ENCODE measurements at regions not wholly inside any gene's neighbourhood (a gene's known extent, or its start where the extent isn't known, plus 50 kb on each side); places are given as distances from the start of the nearest gene placed in this dataset.
"Not testable (repeated sequence)": the region's sequence is repeated elsewhere in the genome, so short reads cannot be mapped to it uniquely, and the experiment has no call there.

- ATAC-seq; H3K36me3 Mint-ChIP-seq (ENCODE audit: low read depth); POLR2A ChIA-PET; H3K27ac Mint-ChIP-seq; DNase-seq; H3K27me3 Mint-ChIP-seq (ENCODE audit: low read depth); H3K4me3 Mint-ChIP-seq; H3K4me1 Mint-ChIP-seq (ENCODE audit: low read depth); CTCF ChIA-PET: not testable (repeated sequence)
- H3K9me3 Mint-ChIP-seq (ENCODE audit: insufficient read depth) = peaks cover 14% of the 10 kb centered on the region
Observed at GRCh38 chr5:12578803-12579202, 674.6 kb upstream of the CTNND2 start.

DNA sequence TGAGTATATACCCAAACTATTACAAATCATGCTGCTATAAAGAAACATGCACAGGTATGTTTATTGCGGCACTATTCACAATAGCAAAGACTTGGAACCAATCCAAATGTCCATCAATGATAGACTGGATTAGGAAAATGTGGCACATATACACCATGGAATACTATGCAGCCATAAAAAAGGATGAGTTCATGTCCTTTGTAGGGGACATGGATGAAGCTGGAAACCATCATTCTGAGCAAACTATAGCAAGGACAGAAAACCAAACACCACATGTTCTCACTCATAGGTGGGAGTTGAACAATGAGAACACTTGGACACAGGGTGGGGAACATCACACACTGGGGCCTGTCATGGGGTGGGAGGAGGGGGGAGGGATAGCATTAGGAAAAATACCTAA is 672.7 kb upstream of the CTNND2 start:
- DNase-seq; H3K4me1 Mint-ChIP-seq (ENCODE audit: low read depth); H3K4me3 Mint-ChIP-seq; CTCF ChIA-PET; POLR2A ChIA-PET; H3K27ac Mint-ChIP-seq; H3K36me3 Mint-ChIP-seq (ENCODE audit: low read depth); ATAC-seq; H3K27me3 Mint-ChIP-seq (ENCODE audit: low read depth): not testable (repeated sequence)
- peaks cover 16% of the 10 kb centered on the region for H3K9me3 Mint-ChIP-seq (ENCODE audit: insufficient read depth)

DNA sequence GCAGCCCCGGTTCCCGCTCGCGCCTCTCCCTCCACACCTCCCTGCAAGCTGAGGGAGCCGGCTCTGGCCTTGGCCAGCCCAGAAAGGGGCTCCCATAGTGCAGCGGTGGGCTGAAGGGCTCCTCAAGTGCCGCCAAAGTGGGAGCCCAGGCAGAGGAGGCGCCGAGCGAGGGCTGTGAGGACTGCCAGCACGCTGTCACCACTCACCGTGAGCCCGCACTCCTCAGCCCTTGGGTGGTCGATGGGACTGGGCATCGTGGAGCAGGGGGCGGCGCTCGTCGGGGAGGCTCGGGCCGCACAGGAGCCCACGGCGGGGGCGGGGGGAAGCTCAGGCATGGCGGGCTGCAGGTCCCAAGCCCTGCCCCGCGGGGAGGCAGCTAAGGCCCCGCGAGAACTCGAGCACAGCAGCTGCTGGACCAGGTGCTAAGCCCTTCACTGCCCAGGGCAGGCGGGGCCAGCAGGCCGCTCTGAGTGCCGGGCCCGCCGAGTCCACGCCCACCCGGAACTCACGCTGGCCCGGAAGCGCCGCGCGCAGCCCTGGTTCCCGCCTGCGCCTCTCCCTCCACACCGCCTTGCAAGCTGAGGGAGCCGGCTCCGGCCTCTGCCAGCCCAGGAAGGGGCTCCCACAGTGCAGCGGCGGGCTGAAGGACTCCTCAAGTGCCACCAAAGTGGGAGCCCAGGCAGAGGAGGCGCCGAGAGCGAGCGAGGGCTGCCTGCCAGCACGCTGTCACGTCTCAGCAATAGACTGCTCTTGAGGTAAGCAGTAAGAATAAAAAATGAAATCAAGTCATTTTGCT is 670.2 kb upstream of the CTNND2 start:
- ATAC-seq; CTCF ChIA-PET; H3K4me1 Mint-ChIP-seq (ENCODE audit: low read depth); H3K27me3 Mint-ChIP-seq (ENCODE audit: low read depth); DNase-seq; H3K4me3 Mint-ChIP-seq; H3K27ac Mint-ChIP-seq; H3K36me3 Mint-ChIP-seq (ENCODE audit: low read depth); POLR2A ChIA-PET: not testable (repeated sequence)
- H3K9me3 Mint-ChIP-seq (ENCODE audit: insufficient read depth) = peaks cover 13% of the 10 kb centered on the region

- H3K27me3 Mint-ChIP-seq (ENCODE audit: low read depth); H3K36me3 Mint-ChIP-seq (ENCODE audit: low read depth); CTCF ChIA-PET; H3K4me3 Mint-ChIP-seq; DNase-seq; H3K4me1 Mint-ChIP-seq (ENCODE audit: low read depth); ATAC-seq; POLR2A ChIA-PET; H3K27ac Mint-ChIP-seq: not testable (repeated sequence)
- peaks cover 13% of the 10 kb centered on the region for H3K9me3 Mint-ChIP-seq (ENCODE audit: insufficient read depth)
Observed at GRCh38 chr5:12573916-12574297, 669.7 kb upstream of the CTNND2 start.

DNA sequence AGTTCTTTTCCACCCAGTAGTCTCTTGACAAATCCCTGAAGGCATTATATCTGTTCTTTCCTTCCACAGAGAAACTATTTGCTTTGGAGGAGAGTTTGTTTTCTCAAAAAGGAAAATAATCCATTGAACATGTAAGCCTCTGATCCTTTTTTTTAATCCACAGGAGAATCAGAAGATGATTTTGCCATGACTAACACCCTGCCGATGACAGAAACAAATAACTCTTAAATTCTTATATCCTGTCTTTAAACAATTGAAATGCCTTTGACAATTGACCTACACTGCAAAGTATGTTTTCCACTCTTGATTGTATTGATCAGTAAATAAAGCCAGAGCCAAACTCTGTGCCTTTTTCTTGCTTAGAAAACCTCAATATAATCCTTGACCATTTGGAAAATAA is 666.4 kb upstream of the CTNND2 start:
- H3K4me1 Mint-ChIP-seq (ENCODE audit: low read depth) = no peaks in the 10 kb centered on the region
- H3K27ac Mint-ChIP-seq = no peak overlapping the region
- H3K36me3 Mint-ChIP-seq (ENCODE audit: low read depth) = no peaks in the 10 kb centered on the region
- H3K4me3 Mint-ChIP-seq = no peak overlapping the region
- CTCF ChIA-PET = no interaction called here
- POLR2A ChIA-PET = no interaction called here
- no peak for ATAC-seq
- H3K27me3 Mint-ChIP-seq (ENCODE audit: low read depth) = no peaks in the 10 kb centered on the region
- DNase-seq = no peak
- peaks cover 13% of the 10 kb centered on the region for H3K9me3 Mint-ChIP-seq (ENCODE audit: insufficient read depth)

GRCh38 chr5:12566441-12566840 is 662.2 kb upstream of the CTNND2 start:
- Mint-ChIP-seq H3K36me3 (ENCODE audit: low read depth) (no peaks in the 10 kb centered on the region), H3K27me3 (ENCODE audit: low read depth) (no peaks in the 10 kb centered on the region), H3K4me3 (no peak overlapping the region), H3K27ac (no peak overlapping the region), H3K9me3 (ENCODE audit: insufficient read depth) (peaks cover 9% of the 10 kb centered on the region), H3K4me1 (ENCODE audit: low read depth) (no peaks in the 10 kb centered on the region)
- ATAC-seq = no peak
- no peak for DNase-seq
- CTCF ChIA-PET = no interaction called here
- POLR2A ChIA-PET = no interaction called here

DNA sequence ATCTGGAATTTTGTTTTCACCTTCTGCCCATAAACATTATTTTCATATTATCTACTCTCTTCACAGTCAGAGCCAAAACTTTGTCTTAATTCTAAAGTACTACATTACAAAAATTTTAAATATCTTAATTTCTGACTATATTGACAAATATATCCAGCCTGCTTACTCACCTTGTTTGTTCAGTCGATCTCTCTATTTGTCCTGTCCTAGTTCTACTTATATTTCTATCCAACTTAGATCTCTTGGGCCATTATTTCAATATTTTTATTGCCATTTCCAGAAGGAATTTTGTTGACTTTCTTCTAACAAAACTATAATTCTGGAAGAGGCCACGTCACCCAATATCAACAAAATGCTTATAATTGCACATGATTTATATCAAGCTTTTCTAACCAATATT is 652.8 kb upstream of the CTNND2 start:
- POLR2A ChIA-PET = no interaction called here
- H3K27me3 Mint-ChIP-seq (ENCODE audit: low read depth) = no peaks in the 10 kb centered on the region
- H3K4me1 Mint-ChIP-seq (ENCODE audit: low read depth) = no peaks in the 10 kb centered on the region
- no peak for ATAC-seq
- H3K4me3 Mint-ChIP-seq = no peak overlapping the region
- CTCF ChIA-PET = no interaction called here
- peaks cover 8% of the 10 kb centered on the region for H3K9me3 Mint-ChIP-seq (ENCODE audit: insufficient read depth)
- H3K27ac Mint-ChIP-seq = no peak overlapping the region
- no peak for DNase-seq
- no peaks in the 10 kb centered on the region for H3K36me3 Mint-ChIP-seq (ENCODE audit: low read depth)

DNA sequence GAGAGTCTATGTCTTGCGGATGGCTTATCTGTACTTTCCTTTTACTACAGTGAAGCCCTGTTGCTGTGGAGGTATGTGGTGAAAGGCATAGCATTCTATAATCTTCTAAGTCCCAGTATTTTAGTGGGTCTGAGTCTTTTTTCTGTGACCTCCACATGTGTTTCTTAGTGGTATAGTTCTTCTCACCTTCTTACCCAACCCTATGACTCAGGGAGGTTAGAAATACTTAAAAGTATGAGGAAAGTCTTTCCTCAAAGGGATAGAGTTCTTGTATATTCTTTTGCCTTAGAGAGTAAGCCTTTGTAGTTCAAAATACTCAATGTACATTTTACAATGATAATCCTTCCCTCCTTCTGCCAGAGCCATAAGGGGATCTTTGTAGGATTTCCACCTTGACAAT is 621.9 kb upstream of the CTNND2 start:
- Mint-ChIP-seq H3K27ac (no peak overlapping the region), H3K4me1 (ENCODE audit: low read depth) (no peaks in the 10 kb centered on the region), H3K36me3 (ENCODE audit: low read depth) (no peaks in the 10 kb centered on the region), H3K4me3 (no peak overlapping the region), H3K9me3 (ENCODE audit: insufficient read depth) (peaks cover 9% of the 10 kb centered on the region), H3K27me3 (ENCODE audit: low read depth) (no peaks in the 10 kb centered on the region)
- CTCF ChIA-PET = no interaction called here
- no peak for DNase-seq
- ATAC-seq = no peak
- POLR2A ChIA-PET = no interaction called here

- POLR2A ChIA-PET = no interaction called here
- H3K27ac Mint-ChIP-seq = no peak overlapping the region
- ATAC-seq (no peak), DNase-seq (no peak)
- H3K27me3 Mint-ChIP-seq (ENCODE audit: low read depth) = no peaks in the 10 kb centered on the region
- H3K9me3 Mint-ChIP-seq (ENCODE audit: insufficient read depth) = peaks cover 4% of the 10 kb centered on the region
- CTCF ChIA-PET = no interaction called here
- no peaks in the 10 kb centered on the region for H3K4me1 Mint-ChIP-seq (ENCODE audit: low read depth)
- H3K36me3 Mint-ChIP-seq (ENCODE audit: low read depth) = no peaks in the 10 kb centered on the region
- H3K4me3 Mint-ChIP-seq = no peak overlapping the region
Observed at GRCh38 chr5:12522116-12522515, 617.9 kb upstream of the CTNND2 start.

GRCh38 chr5:12504983-12505382 is 600.7 kb upstream of the CTNND2 start:
- H3K9me3 Mint-ChIP-seq (ENCODE audit: insufficient read depth) = peaks cover 44% of the 10 kb centered on the region
- H3K36me3 Mint-ChIP-seq (ENCODE audit: low read depth); DNase-seq; H3K27me3 Mint-ChIP-seq (ENCODE audit: low read depth); ATAC-seq; H3K4me3 Mint-ChIP-seq; POLR2A ChIA-PET; H3K27ac Mint-ChIP-seq; H3K4me1 Mint-ChIP-seq (ENCODE audit: low read depth); CTCF ChIA-PET: not testable (repeated sequence)

GRCh38 chr5:12488161-12488560 is 583.9 kb upstream of the CTNND2 start:
- no peaks in the 10 kb centered on the region for H3K4me1 Mint-ChIP-seq (ENCODE audit: low read depth)
- no peaks in the 10 kb centered on the region for H3K27me3 Mint-ChIP-seq (ENCODE audit: low read depth)
- ATAC-seq (no peak), DNase-seq (no peak)
- ChIA-PET CTCF (no interaction called here), POLR2A (no interaction called here)
- no peaks in the 10 kb centered on the region for H3K36me3 Mint-ChIP-seq (ENCODE audit: low read depth)
- no peak overlapping the region for H3K4me3 Mint-ChIP-seq
- H3K9me3 Mint-ChIP-seq (ENCODE audit: insufficient read depth) = peaks cover 12% of the 10 kb centered on the region
- no peak overlapping the region for H3K27ac Mint-ChIP-seq

DNA sequence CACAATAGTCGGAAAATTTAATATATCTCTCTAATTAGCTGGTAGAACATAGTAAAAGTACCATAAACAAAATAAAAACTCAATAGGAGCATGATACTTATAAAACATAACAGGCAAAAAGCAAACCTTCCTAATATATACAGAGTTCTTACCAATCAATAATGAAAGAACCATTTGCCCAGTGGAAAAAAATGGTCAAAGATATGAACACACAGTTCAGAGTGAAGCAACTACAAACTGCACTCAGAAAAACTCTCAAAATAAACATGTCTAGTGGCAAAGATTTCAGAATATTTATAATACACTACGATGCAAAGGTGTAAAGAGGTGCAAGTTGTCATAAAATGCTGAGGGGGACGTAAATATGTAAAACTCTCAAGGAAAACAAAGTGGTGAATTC is 576.2 kb upstream of the CTNND2 start:
- CTCF ChIA-PET = no interaction called here
- Mint-ChIP-seq H3K4me3 (no peak overlapping the region), H3K4me1 (ENCODE audit: low read depth) (no peaks in the 10 kb centered on the region), H3K9me3 (ENCODE audit: insufficient read depth) (no peaks in the 10 kb centered on the region), H3K27ac (no peak overlapping the region), H3K36me3 (ENCODE audit: low read depth) (no peaks in the 10 kb centered on the region), H3K27me3 (ENCODE audit: low read depth) (no peaks in the 10 kb centered on the region)
- DNase-seq (no peak), ATAC-seq (no peak)
- POLR2A ChIA-PET = no interaction called here

- DNase-seq (no peak), ATAC-seq (no peak)
- H3K4me3 Mint-ChIP-seq = no peak overlapping the region
- POLR2A ChIA-PET = no interaction called here
- CTCF ChIA-PET = no interaction called here
- H3K36me3 Mint-ChIP-seq (ENCODE audit: low read depth) = no peaks in the 10 kb centered on the region
- no peaks in the 10 kb centered on the region for H3K4me1 Mint-ChIP-seq (ENCODE audit: low read depth)
- peaks cover 3% of the 10 kb centered on the region for H3K9me3 Mint-ChIP-seq (ENCODE audit: insufficient read depth)
- H3K27me3 Mint-ChIP-seq (ENCODE audit: low read depth) = no peaks in the 10 kb centered on the region
- H3K27ac Mint-ChIP-seq = no peak overlapping the region
Observed at GRCh38 chr5:12477554-12477953, 573.3 kb upstream of the CTNND2 start.
